H1 (cell line): ENCODE measurements at regions not wholly inside any gene's neighbourhood (a gene's known extent, or its start where the extent isn't known, plus 50 kb on each side); places are given as distances from the start of the nearest gene placed in this dataset.

Source experiments
- CTCF ChIA-PET: fragments of 300-600 bp; sonication (Branson Sonifier 250); formaldehyde crosslinking; loops from one replicate; lab custom pipeline; 2021; ENCODE audit not compliant: partially characterized antibody; lab: Charles Lee
- POLR2A ChIA-PET: fragments of 300-600 bp; sonication (Branson Sonifier 250); formaldehyde crosslinking; loops from one replicate; lab custom pipeline; 2021; ENCODE audit warnings: inconsistent platforms; ENCODE audit not compliant: partially characterized antibody; lab: Charles Lee
- DNase-seq, 2 experiments: peaks; one replicate each; pipeline versions ENCODE4 v3.0.0 to v3.0.0-alpha.2; 2010 to 2022; ENCODE audit warnings: low spot score in 2 of 2, low read depth in 1 of 2, mixed read lengths in 1 of 2
- FAIRE-seq: peaks from 2 replicates; lab custom pipeline; 2011; peaks lifted over from hg19 to GRCh38; lab: Jason Lieb, UNC
- H2AFZ ChIP-seq: 2 replicates; pipeline ENCODE4 v1.8.1; 2012; ENCODE audit warnings: low read length, inconsistent platforms
- H2AK5ac ChIP-seq: 2 replicates; pipeline ENCODE4 v1.6.1; 2013; ENCODE audit warnings: low read depth, low read length
- H2BK120ac ChIP-seq: replicated peaks from 2 replicates; pipeline ENCODE3; 2013; ENCODE audit warnings: low read depth, low read length, inconsistent platforms
- H2BK12ac ChIP-seq: 2 replicates; pipeline ENCODE4 v1.6.1; 2013; ENCODE audit warnings: low read depth, low read length
- H2BK15ac ChIP-seq: 2 replicates; pipeline ENCODE4 v1.6.1; 2013; ENCODE audit warnings: low read length
- H2BK20ac ChIP-seq: 2 replicates; pipeline ENCODE4 v1.6.1; 2013; ENCODE audit warnings: low read length
- H2BK5ac ChIP-seq: 2 replicates; pipeline ENCODE4 v1.6.1; 2013; ENCODE audit warnings: low read depth, low read length
- H3K14ac ChIP-seq: 2 replicates; pipeline ENCODE4 v1.6.1; 2013; ENCODE audit warnings: inconsistent platforms; ENCODE audit not compliant: insufficient read length
- H3K18ac ChIP-seq: 2 replicates; pipeline ENCODE4 v1.6.1; 2013; ENCODE audit warnings: low read length; ENCODE audit errors: extremely low read depth
- H3K23ac ChIP-seq: 2 replicates; pipeline ENCODE4 v1.6.1; 2013; ENCODE audit warnings: inconsistent platforms; ENCODE audit not compliant: insufficient read length
- H3K23me2 ChIP-seq: 2 replicates; pipeline ENCODE4 v1.6.1; 2013; ENCODE audit warnings: low read depth, low read length
- H3K27ac ChIP-seq: 2 replicates; pipeline ENCODE4 v1.6.1; 2011; ENCODE audit warnings: low read depth, low read length, inconsistent platforms
- H3K27me3 ChIP-seq, 4 experiments: replicated peaks in 1 of 4; 1 replicate in 1 of 4; 2 replicates in 3 of 4; pipeline versions ENCODE4 v1.6.1 to v1.8.1; 2011 to 2013; ENCODE audit warnings: low read length in 3 of 4, mild to moderate bottlenecking in 3 of 4, inconsistent platforms in 2 of 4, mixed read lengths in 2 of 4, moderate library complexity in 1 of 4; ENCODE audit not compliant: control insufficient read depth in 3 of 4, insufficient read depth in 3 of 4; ENCODE audit errors: extremely low read depth in 1 of 4
- H3K36me3 ChIP-seq, 4 experiments: 2 replicates each; pipeline versions ENCODE4 v1.6.1 to v1.8.1; 2011 to 2013; ENCODE audit warnings: mild to moderate bottlenecking in 4 of 4, low read length in 3 of 4, moderate library complexity in 2 of 4, control low read depth in 1 of 4, inconsistent platforms in 1 of 4; ENCODE audit not compliant: insufficient read depth in 4 of 4, control insufficient read depth in 2 of 4
- H3K4ac ChIP-seq: replicated peaks from 2 replicates; pipeline ENCODE3; 2013; ENCODE audit warnings: low read length, low read depth, mixed read lengths, inconsistent platforms; ENCODE audit not compliant: insufficient read length
- H3K4me1 ChIP-seq, 4 experiments: replicated peaks in 1 of 4; 1 replicate in 1 of 4; 2 replicates in 3 of 4; pipeline versions ENCODE4 v1.6.1 to v1.8.1; 2011 to 2013; ENCODE audit warnings: low read length in 3 of 4, inconsistent platforms in 2 of 4, mixed read lengths in 1 of 4; ENCODE audit not compliant: insufficient read depth in 4 of 4, control insufficient read depth in 3 of 4
- H3K4me2 ChIP-seq, 2 experiments: 2 replicates each; pipeline versions ENCODE4 v1.6.1 to v1.8.1; 2011 to 2013; ENCODE audit warnings: low read depth in 2 of 2, low read length in 2 of 2, control low read depth in 1 of 2, inconsistent platforms in 1 of 2, mild to moderate bottlenecking in 1 of 2; ENCODE audit not compliant: insufficient read depth in 1 of 2
- H3K4me3 ChIP-seq, 4 experiments: fragments of 200-600, 300-600 bp in 1 of 4; sonication (generic), shearing (Covaris generic), sonication (Bioruptor Twin) in 1 of 4; 2 replicates each; pipeline versions ENCODE4 v1.5.1 to v1.8.1; 2011 to 2016; ENCODE audit warnings: low read length in 4 of 4, low read depth in 3 of 4, control low read depth in 2 of 4, inconsistent platforms in 2 of 4, mild to moderate bottlenecking in 2 of 4, mixed read lengths in 1 of 4, moderate library complexity in 1 of 4; ENCODE audit not compliant: insufficient read depth in 2 of 4; ENCODE audit errors: extremely low read depth in 1 of 4
- H3K56ac ChIP-seq: replicated peaks from 2 replicates; pipeline ENCODE3; 2013; ENCODE audit warnings: low read depth, mild to moderate bottlenecking, mixed read lengths, low read length, inconsistent platforms; ENCODE audit not compliant: insufficient read length
- H3K79me1 ChIP-seq: 2 replicates; pipeline ENCODE4 v1.6.1; 2013; ENCODE audit warnings: low read depth, low read length, control low read depth
- H3K79me2 ChIP-seq, 2 experiments: 2 replicates each; pipeline versions ENCODE4 v1.6.1 to v1.8.1; 2012 to 2013; ENCODE audit warnings: low read length in 2 of 2, mild to moderate bottlenecking in 2 of 2, inconsistent platforms in 1 of 2; ENCODE audit not compliant: insufficient read depth in 2 of 2, control insufficient read depth in 1 of 2
- H3K9ac ChIP-seq, 4 experiments: replicated peaks in 1 of 4; 1 replicate in 1 of 4; 2 replicates in 3 of 4; pipeline versions ENCODE4 v1.6.1 to v1.8.1; 2011 to 2013; ENCODE audit warnings: low read depth in 3 of 4, low read length in 3 of 4, control low read depth in 2 of 4, mild to moderate bottlenecking in 2 of 4, moderate library complexity in 2 of 4, inconsistent platforms in 1 of 4; ENCODE audit errors: extremely low read depth in 1 of 4
- H3K9me3 ChIP-seq, 2 experiments: 2 replicates each; pipeline versions ENCODE4 v1.6.1 to v1.8.1; 2012 to 2013; ENCODE audit warnings: mild to moderate bottlenecking in 2 of 2, moderate library complexity in 2 of 2, control low read depth in 1 of 2, inconsistent platforms in 1 of 2, low read depth in 1 of 2, low read length in 1 of 2, mixed read lengths in 1 of 2; ENCODE audit not compliant: insufficient read depth in 2 of 2
- H4K20me1 ChIP-seq, 2 experiments: replicated peaks in 1 of 2; 2 replicates each; pipeline versions ENCODE3 to v1.8.1; 2011 to 2013; ENCODE audit warnings: inconsistent platforms in 2 of 2, low read length in 2 of 2, mild to moderate bottlenecking in 1 of 2; ENCODE audit not compliant: insufficient read depth in 2 of 2, control insufficient read depth in 1 of 2
- H4K5ac ChIP-seq: 2 replicates; pipeline ENCODE4 v1.6.1; 2013; ENCODE audit warnings: low read length, low read depth, mixed read lengths, inconsistent platforms; ENCODE audit not compliant: insufficient read length
- H4K8ac ChIP-seq: 2 replicates; pipeline ENCODE4 v1.8.0; 2013; ENCODE audit warnings: mild to moderate bottlenecking, moderate library complexity, low read length, inconsistent platforms; ENCODE audit not compliant: insufficient read depth; ENCODE audit errors: extremely low read depth
- H4K91ac ChIP-seq: replicated peaks from 2 replicates; pipeline ENCODE3; 2013; ENCODE audit warnings: low read length, mixed read lengths, inconsistent platforms; ENCODE audit not compliant: insufficient read length
- ATF3 ChIP-seq: IDR thresholded peaks from 2 replicates; pipeline ENCODE4 v1.6.1; 2011; ENCODE audit warnings: low read depth, mild to moderate bottlenecking, low read length; ENCODE audit not compliant: insufficient read depth
- BCL11A ChIP-seq, 2 experiments: IDR thresholded peaks; one replicate each; pipeline ENCODE4 v1.6.1; 2011; ENCODE audit warnings: low read depth in 2 of 2, low read length in 2 of 2, mild to moderate bottlenecking in 2 of 2
- CEBPB ChIP-seq: IDR thresholded peaks from 2 replicates; pipeline ENCODE4 v1.6.1; 2012; ENCODE audit warnings: low read depth, low read length
- EZH2 ChIP-seq: fragments of 200-600 bp; sonication (generic); IDR thresholded peaks from 2 replicates; pipeline ENCODE4 v1.7.1; 2012; ENCODE audit warnings: low read depth, mild to moderate bottlenecking, moderate library complexity, low read length, inconsistent platforms; ENCODE audit not compliant: severe bottlenecking
- JUN ChIP-seq: IDR thresholded peaks from 2 replicates; pipeline ENCODE4 v1.6.1; 2011; ENCODE audit warnings: low read depth, mild to moderate bottlenecking, improper control_type of control experiment, low read length
- MAX ChIP-seq: IDR thresholded peaks from 2 replicates; pipeline ENCODE4 v1.6.1; 2012; ENCODE audit warnings: inconsistent platforms
- RBBP5 ChIP-seq: IDR thresholded peaks from 2 replicates; pipeline ENCODE4 v1.7.1; 2012; ENCODE audit warnings: low read depth, mild to moderate bottlenecking, inconsistent platforms, low read length, moderate library complexity, borderline replicate concordance
- RNF2 ChIP-seq: fragments of 200-900, 300-1000 bp; sonication (generic); IDR thresholded peaks from 2 replicates; pipeline ENCODE4 v1.7.1; 2016; ENCODE audit warnings: borderline replicate concordance, low read depth, mild to moderate bottlenecking, antibody characterized with exemption, low read length; ENCODE audit not compliant: poor library complexity, severe bottlenecking; ENCODE audit errors: missing control alignments
- SAP30 ChIP-seq: fragments of 300-600 bp; sonication (generic); IDR thresholded peaks from 2 replicates; pipeline ENCODE4 v1.7.1; 2012; ENCODE audit warnings: low read length, moderate library complexity, mild to moderate bottlenecking, inconsistent platforms; ENCODE audit not compliant: insufficient read depth, insufficient replicate concordance
- SRF ChIP-seq: IDR thresholded peaks from 2 replicates; pipeline ENCODE4 v1.6.1; 2011; ENCODE audit warnings: mild to moderate bottlenecking, low read depth, low read length, moderate library complexity
- TEAD4 ChIP-seq: IDR thresholded peaks from 2 replicates; pipeline ENCODE4 v1.6.1; 2012; ENCODE audit warnings: low read depth, low read length, inconsistent platforms, mixed read lengths
- USF2 ChIP-seq: IDR thresholded peaks from 2 replicates; pipeline ENCODE4 v1.6.1; 2011; ENCODE audit warnings: low read length, improper control_type of control experiment
- WGBS, 2 experiments: shearing (Covaris generic) in 1 of 2; methylation state at CpG; one replicate each; pipeline versions ENCODE4 v1.1.6 to v1.1.7; 2013 to 2015; ENCODE audit warnings: low lambda C conversion rate in 2 of 2, mixed read lengths in 2 of 2, inconsistent platforms in 1 of 2, low coverage in 1 of 2, missing lambda C conversion rate in 1 of 2; ENCODE audit not compliant: insufficient replicate concordance in 2 of 2, insufficient coverage in 1 of 2, insufficient read length in 1 of 2; ENCODE audit errors: extremely low coverage in 1 of 2, missing lambda C conversion rate in 1 of 2; 5-methylcytosine and 5-hydroxymethylcytosine counted together

- ChIA-PET CTCF (interaction anchor here (0.8 to 1.3 kb wide), 2 partner anchors 9 to 36 kb away, joined by 3 read pairs; no protein-coding TSS in a partner anchor), POLR2A (interaction anchor here (1.4 kb wide), 1 partner anchor 9 kb away, joined by 4 read pairs; no protein-coding TSS in a partner anchor)
- Histone ChIP-seq H3K23ac (no peak overlapping the region), H3K27me3 (no peaks in the 10 kb centered on the region), H3K9me3 (no peaks in the 10 kb centered on the region), H3K4me1 (no peaks in the 10 kb centered on the region; a peak in 2 of 7 replicates), H3K79me1 (no peaks in the 10 kb centered on the region), H2BK20ac (no peak overlapping the region), H4K8ac (0 out of 2 replicates have a peak overlapping the region, but pooled peaks have one; percentile 19), H4K91ac (no peak overlapping the region), H2BK12ac (no peak overlapping the region; the same call in 1 of the 2 replicates), H3K18ac (no peak overlapping the region), H3K23me2 (no peaks in the 10 kb centered on the region), H4K5ac (no peak overlapping the region), H2BK5ac (no peak overlapping the region), H3K14ac (no peak overlapping the region), H2AK5ac (no peak overlapping the region), H3K9ac (no peak overlapping the region), H3K4ac (no peak overlapping the region), H3K36me3 (no peaks in the 10 kb centered on the region; a peak in 1 of 8 replicates), H3K4me2 (no peak overlapping the region), H3K79me2 (no peaks in the 10 kb centered on the region), H3K56ac (no peak overlapping the region), H2BK15ac (no peak overlapping the region), H2AFZ (no peak overlapping the region), H4K20me1 (no peaks in the 10 kb centered on the region), H3K4me3 (no peak overlapping the region), H2BK120ac (no peak overlapping the region), H3K27ac (no peak overlapping the region)
- 83% methylated on average over 2 of the region's 2 CpGs; no CpG with 5 or more reads in 1 of the 2 experiments for WGBS, 2 experiments
- DNase-seq = peak in 1 of 2 experiments; percentile 32
- FAIRE-seq = no peak
- no peak for TF ChIP-seq TEAD4
- no peak for TF ChIP-seq SRF
- no peak for TF ChIP-seq MAX
- no peak for TF ChIP-seq CEBPB
- TF ChIP-seq BCL11A (IDR thresholded peaks at IDR 0.05; ENCODE audit: low read depth in 2 of 2, low read length in 2 of 2) = no peak
- TF ChIP-seq EZH2 = no peak
- TF ChIP-seq USF2 = no peak
- no peak for TF ChIP-seq RNF2
- TF ChIP-seq JUN = no peak
- TF ChIP-seq SAP30 = no peak
- no peak for TF ChIP-seq ATF3
- TF ChIP-seq RBBP5 = no peak
Measured at GRCh38 chr6:44533421-44533820, 145.9 kb downstream of the CDC5L start.
